ENCODE measurements at regions not wholly inside any gene's neighbourhood (a gene's known extent, or its start where the extent isn't known, plus 50 kb on each side); places are given as distances from the start of the nearest gene placed in this dataset.

GRCh38 chr13:26887594-26887993 is 127.0 kb upstream of the GPR12 start:
- TF ChIP-seq CTCF (IDR thresholded peaks at IDR 0.05) (no peak), POLR2A (IDR thresholded peaks at IDR 0.05) (no peak)

Data from adrenal gland (tissue), 5 donors.